Spinal cord (tissue), 9 donors: ENCODE measurements at regions not wholly inside any gene's neighbourhood (a gene's known extent, or its start where the extent isn't known, plus 50 kb on each side); places are given as distances from the start of the nearest gene placed in this dataset.

Experiments
- DNase-seq, 6 donors: peaks; one replicate each; pipeline versions ENCODE4 v3.0.0 to v3.0.0-alpha.2; 2013 to 2015; ENCODE audit warnings: low spot score in 6 of 6, low read depth in 4 of 6
- H3K27ac ChIP-seq: one replicate; pipeline ENCODE4 v1.5.1; 2013; ENCODE audit warnings: low read depth, low read length, control low read depth
- H3K27me3 ChIP-seq: one replicate; pipeline ENCODE4 v1.6.1; 2013; ENCODE audit warnings: low read length; ENCODE audit not compliant: control insufficient read depth, insufficient read depth
- H3K36me3 ChIP-seq: one replicate; pipeline ENCODE4 v1.6.1; 2013; ENCODE audit warnings: low read length; ENCODE audit not compliant: control insufficient read depth, insufficient read depth
- H3K4me1 ChIP-seq: one replicate; pipeline ENCODE4 v1.6.1; 2013; ENCODE audit warnings: low read length; ENCODE audit not compliant: control insufficient read depth, insufficient read depth
- H3K4me3 ChIP-seq: one replicate; pipeline ENCODE4 v1.5.1; 2013; ENCODE audit warnings: low read depth, low read length, control low read depth
- H3K9me3 ChIP-seq: one replicate; pipeline ENCODE4 v1.6.1; 2013; ENCODE audit warnings: low read length; ENCODE audit not compliant: control insufficient read depth, insufficient read depth
- WGBS: methylation state at CpG from one replicate; pipeline ENCODE4 v1.1.5; 2013; ENCODE audit warnings: missing lambda C conversion rate; ENCODE audit not compliant: insufficient coverage; 5-methylcytosine and 5-hydroxymethylcytosine counted together
- donor health status: healthy.

GRCh38 chr9:82201196-82201595, 212.6 kb downstream of the SPATA31D1 start:
- WGBS, result 90% methylated on average over 2 of the region's 3 CpGs
- no peaks in the 10 kb centered on the region for H3K9me3 ChIP-seq
- H3K36me3 ChIP-seq, result no peaks in the 10 kb centered on the region
- H3K4me3 ChIP-seq, result no peak overlapping the region
- DNase-seq, result no peak
- H3K27me3 ChIP-seq, result no peaks in the 10 kb centered on the region
- H3K27ac ChIP-seq, result no peak overlapping the region
- no peaks in the 10 kb centered on the region for H3K4me1 ChIP-seq

- WGBS, result no CpG with 5 or more reads among the region's 4 CpGs
These were observed 214.2 kb downstream of the SPATA31D1 start for GRCh38 chr9:82202808-82203207.

GRCh38 chr9:82206490-82206889, 217.9 kb downstream of the SPATA31D1 start:
- WGBS, result 80% methylated on average over 2 of the region's 3 CpGs

More at GRCh38 chr9:82202808-82203207, 214.2 kb downstream of the SPATA31D1 start:
- Histone ChIP-seq H3K27ac (no peak overlapping the region), H3K4me3 (no peak overlapping the region), H3K4me1 (no peaks in the 10 kb centered on the region), H3K27me3 (no peaks in the 10 kb centered on the region), H3K9me3 (no peaks in the 10 kb centered on the region), H3K36me3 (no peaks in the 10 kb centered on the region)
- no peak for DNase-seq

GRCh38 chr9:82206946-82207345, 218.4 kb downstream of the SPATA31D1 start:
- no peaks in the 10 kb centered on the region for H3K4me1 ChIP-seq
- H3K36me3 ChIP-seq, result no peaks in the 10 kb centered on the region
- H3K9me3 ChIP-seq, result no peaks in the 10 kb centered on the region
- no peak overlapping the region for H3K4me3 ChIP-seq
- no CpG with 5 or more reads among the region's 1 CpG for WGBS
- no peak for DNase-seq
- H3K27ac ChIP-seq, result no peak overlapping the region
- no peaks in the 10 kb centered on the region for H3K27me3 ChIP-seq

More at GRCh38 chr9:82206490-82206889, 217.9 kb downstream of the SPATA31D1 start:
- H3K4me1 ChIP-seq, result no peaks in the 10 kb centered on the region
- DNase-seq, result no peak
- no peaks in the 10 kb centered on the region for H3K9me3 ChIP-seq
- no peaks in the 10 kb centered on the region for H3K36me3 ChIP-seq
- no peak overlapping the region for H3K4me3 ChIP-seq
- no peaks in the 10 kb centered on the region for H3K27me3 ChIP-seq
- H3K27ac ChIP-seq, result no peak overlapping the region

GRCh38 chr9:82208741-82209450, 220.3 kb downstream of the SPATA31D1 start:
- H3K4me3 ChIP-seq, result no peak overlapping the region
- H3K9me3 ChIP-seq, result no peaks in the 10 kb centered on the region
- H3K27me3 ChIP-seq, result no peaks in the 10 kb centered on the region
- no peak overlapping the region for H3K27ac ChIP-seq
- no CpG with 5 or more reads among the region's 2 CpGs for WGBS
- DNase-seq, result peak in 1 of 6 donors; percentile 22
- H3K36me3 ChIP-seq, result no peaks in the 10 kb centered on the region
- no peaks in the 10 kb centered on the region for H3K4me1 ChIP-seq

- Histone ChIP-seq H3K9me3 (no peaks in the 10 kb centered on the region), H3K27ac (no peak overlapping the region), H3K4me1 (no peaks in the 10 kb centered on the region), H3K27me3 (no peaks in the 10 kb centered on the region), H3K36me3 (no peaks in the 10 kb centered on the region), H3K4me3 (no peak overlapping the region)
- WGBS, result 82% methylated on average over 1 of the region's 1 CpG
- DNase-seq, result no peak
These were observed 221.4 kb downstream of the SPATA31D1 start for GRCh38 chr9:82209797-82210470.

- no peak overlapping the region for H3K4me3 ChIP-seq
- H3K27me3 ChIP-seq, result no peaks in the 10 kb centered on the region
- WGBS, result no CpG with 5 or more reads among the region's 1 CpG
- no peaks in the 10 kb centered on the region for H3K4me1 ChIP-seq
- no peaks in the 10 kb centered on the region for H3K9me3 ChIP-seq
- no peak overlapping the region for H3K27ac ChIP-seq
- no peaks in the 10 kb centered on the region for H3K36me3 ChIP-seq
- DNase-seq, result no peak
These were observed 224.3 kb downstream of the SPATA31D1 start for GRCh38 chr9:82212885-82213284.

- 85% methylated on average over 5 of the region's 5 CpGs for WGBS
- no peaks in the 10 kb centered on the region for H3K36me3 ChIP-seq
- no peaks in the 10 kb centered on the region for H3K9me3 ChIP-seq
- no peak overlapping the region for H3K4me3 ChIP-seq
- no peak overlapping the region for H3K27ac ChIP-seq
- no peaks in the 10 kb centered on the region for H3K4me1 ChIP-seq
- no peak for DNase-seq
- no peaks in the 10 kb centered on the region for H3K27me3 ChIP-seq
These were observed 227.9 kb downstream of the SPATA31D1 start for GRCh38 chr9:82216435-82216834.

GRCh38 chr9:82223442-82223841, 234.9 kb downstream of the SPATA31D1 start:
- no CpG with 5 or more reads among the region's 3 CpGs for WGBS
- Histone ChIP-seq H3K4me3 (no peak overlapping the region), H3K27ac (no peak overlapping the region), H3K36me3 (no peaks in the 10 kb centered on the region), H3K27me3 (no peaks in the 10 kb centered on the region), H3K9me3 (peaks cover 1% of the 10 kb centered on the region), H3K4me1 (no peaks in the 10 kb centered on the region)
- DNase-seq, result no peak

- H3K4me3 ChIP-seq, result no peak overlapping the region
- no peaks in the 10 kb centered on the region for H3K36me3 ChIP-seq
- DNase-seq, result no peak
- H3K27me3 ChIP-seq, result no peaks in the 10 kb centered on the region
- no peaks in the 10 kb centered on the region for H3K4me1 ChIP-seq
- H3K9me3 ChIP-seq, result peaks cover 10% of the 10 kb centered on the region
- no peak overlapping the region for H3K27ac ChIP-seq
- WGBS, result 100% methylated on average over 1 of the region's 2 CpGs
These were observed 242.8 kb downstream of the SPATA31D1 start for GRCh38 chr9:82231411-82231810.
